Activated CD4-positive, alpha-beta T cell treated with anti-CD3 and anti-CD28 coated beads for 36 hours (primary cell): ENCODE measurements at regions not wholly inside any gene's neighbourhood (a gene's known extent, or its start where the extent isn't known, plus 50 kb on each side); places are given as distances from the start of the nearest gene placed in this dataset.

Experiments
- ATAC-seq: fragments of 200-7000 bp; cut with Tn5 transposase; one replicate; pipeline ENCODE4 v1.10.0; 2021; ENCODE audit warnings: mild to moderate bottlenecking, moderate library complexity
- CTCF ChIA-PET: fragments of 350-600 bp; sonication (Branson Sonifier 250); formaldehyde crosslinking; loops from one replicate; lab custom pipeline; 2021; ENCODE audit warnings: antibody characterized with exemption; lab: Charles Lee
- POLR2A ChIA-PET: fragments of 350-600 bp; sonication (Branson Sonifier 250); formaldehyde crosslinking; loops from one replicate; lab custom pipeline; 2021; ENCODE audit warnings: antibody characterized with exemption, inconsistent platforms; lab: Charles Lee
- DNase-seq: peaks from one replicate; pipeline ENCODE4 v3.0.0-alpha.2; 2020
- H3K27ac Mint-ChIP-seq: one replicate; pipeline ENCODE4 v1.8.0; 2021; ENCODE audit warnings: mixed read lengths
- H3K27me3 Mint-ChIP-seq: one replicate; pipeline ENCODE4 v1.8.0; 2021; ENCODE audit warnings: mixed read lengths
- H3K36me3 Mint-ChIP-seq: one replicate; pipeline ENCODE4 v1.8.0; 2021; ENCODE audit warnings: low read depth, mixed read lengths
- H3K4me1 Mint-ChIP-seq: one replicate; pipeline ENCODE4 v1.8.0; 2021; ENCODE audit warnings: mixed read lengths
- H3K4me3 Mint-ChIP-seq: one replicate; pipeline ENCODE4 v1.8.0; 2021; ENCODE audit warnings: mild to moderate bottlenecking, moderate library complexity, mixed read lengths
- H3K9me3 Mint-ChIP-seq: one replicate; pipeline ENCODE4 v1.8.0; 2021; ENCODE audit warnings: low read depth, mixed read lengths
- intact Hi-C, 2 experiments: fragments of 100-400 bp; cut with DNase I in 1 of 2; cut with micrococcal nuclease in 1 of 2; formaldehyde crosslinking; loops; one replicate each; pipeline versions ENCODE4 v1.14.2 to v1.15.1; 2022 to 2024; cut with DNase I, micrococcal nuclease

GRCh38 chr5:22986281-22986680, 133.1 kb upstream of the CDH12 start:
- H3K4me1 Mint-ChIP-seq: no peaks in the 10 kb centered on the region
- CTCF ChIA-PET: no interaction called here

GRCh38 chr5:22985446-22985845, 132.3 kb upstream of the CDH12 start:
- ATAC-seq (no peak), DNase-seq (no peak)
- H3K27ac Mint-ChIP-seq: no peak overlapping the region
- no peaks in the 10 kb centered on the region for H3K36me3 Mint-ChIP-seq
- H3K4me1 Mint-ChIP-seq: no peaks in the 10 kb centered on the region
- no peaks in the 10 kb centered on the region for H3K27me3 Mint-ChIP-seq
- ChIA-PET POLR2A (no interaction called here), CTCF (no interaction called here)
- H3K9me3 Mint-ChIP-seq: peaks cover 2% of the 10 kb centered on the region
- intact Hi-C loops: no loop called here
- no peak overlapping the region for H3K4me3 Mint-ChIP-seq

More at GRCh38 chr5:22986281-22986680, 133.1 kb upstream of the CDH12 start:
- no peak overlapping the region for H3K4me3 Mint-ChIP-seq
- intact Hi-C loops: no loop called here
- DNase-seq: no peak
- no peak for ATAC-seq
- no peaks in the 10 kb centered on the region for H3K27me3 Mint-ChIP-seq
- H3K27ac Mint-ChIP-seq: no peak overlapping the region
- POLR2A ChIA-PET: no interaction called here
- no peaks in the 10 kb centered on the region for H3K36me3 Mint-ChIP-seq
- peaks cover 2% of the 10 kb centered on the region for H3K9me3 Mint-ChIP-seq

- Mint-ChIP-seq H3K9me3 (peaks cover 6% of the 10 kb centered on the region), H3K4me1 (no peaks in the 10 kb centered on the region), H3K27me3 (no peaks in the 10 kb centered on the region), H3K27ac (no peak overlapping the region), H3K36me3 (no peaks in the 10 kb centered on the region), H3K4me3 (no peak overlapping the region)
- POLR2A ChIA-PET: no interaction called here
- intact Hi-C loops: no loop called here
- no peak for DNase-seq
- CTCF ChIA-PET: no interaction called here
- ATAC-seq: no peak
Measured at GRCh38 chr5:22970956-22971618, 117.9 kb upstream of the CDH12 start.

- ATAC-seq: no peak
- intact Hi-C loops: no loop called here
- POLR2A ChIA-PET: no interaction called here
Measured at GRCh38 chr5:22970491-22970890, 117.3 kb upstream of the CDH12 start.

GRCh38 chr5:22968386-22968785, 115.2 kb upstream of the CDH12 start:
- Mint-ChIP-seq H3K36me3 (no peaks in the 10 kb centered on the region), H3K27ac (no peak overlapping the region), H3K4me1 (no peaks in the 10 kb centered on the region), H3K9me3 (peaks cover 4% of the 10 kb centered on the region), H3K4me3 (no peak overlapping the region), H3K27me3 (no peaks in the 10 kb centered on the region)
- ChIA-PET CTCF (interaction anchor here (1.1 kb wide), 1 partner anchor 12 kb away, joined by 3 read pairs; no protein-coding TSS in a partner anchor), POLR2A (no interaction called here)
- intact Hi-C loops: no loop called here
- no peak for DNase-seq
- ATAC-seq: no peak

More at GRCh38 chr5:22970491-22970890, 117.3 kb upstream of the CDH12 start:
- no peaks in the 10 kb centered on the region for H3K4me1 Mint-ChIP-seq
- CTCF ChIA-PET: no interaction called here
- H3K9me3 Mint-ChIP-seq: peaks cover 6% of the 10 kb centered on the region
- H3K27me3 Mint-ChIP-seq: no peaks in the 10 kb centered on the region
- DNase-seq: no peak
- no peak overlapping the region for H3K4me3 Mint-ChIP-seq
- no peak overlapping the region for H3K27ac Mint-ChIP-seq
- no peaks in the 10 kb centered on the region for H3K36me3 Mint-ChIP-seq

GRCh38 chr5:22965960-22966359, 112.8 kb upstream of the CDH12 start:
- peaks cover 6% of the 10 kb centered on the region for H3K9me3 Mint-ChIP-seq
- intact Hi-C loops: no loop called here
- H3K27ac Mint-ChIP-seq: no peak overlapping the region
- POLR2A ChIA-PET: no interaction called here
- H3K4me3 Mint-ChIP-seq: no peak overlapping the region
- H3K36me3 Mint-ChIP-seq: no peaks in the 10 kb centered on the region
- no peaks in the 10 kb centered on the region for H3K27me3 Mint-ChIP-seq
- ATAC-seq (no peak), DNase-seq (no peak)
- CTCF ChIA-PET: no interaction called here
- H3K4me1 Mint-ChIP-seq: no peaks in the 10 kb centered on the region

GRCh38 chr5:22964632-22965031, 111.5 kb upstream of the CDH12 start:
- POLR2A ChIA-PET: no interaction called here
- CTCF ChIA-PET: no interaction called here
- H3K4me1 Mint-ChIP-seq: no peaks in the 10 kb centered on the region
- peaks cover 10% of the 10 kb centered on the region for H3K9me3 Mint-ChIP-seq
- no peak overlapping the region for H3K27ac Mint-ChIP-seq
- intact Hi-C loops: no loop called here
- ATAC-seq (no peak), DNase-seq (no peak)
- no peaks in the 10 kb centered on the region for H3K36me3 Mint-ChIP-seq
- no peaks in the 10 kb centered on the region for H3K27me3 Mint-ChIP-seq
- no peak overlapping the region for H3K4me3 Mint-ChIP-seq

- no peaks in the 10 kb centered on the region for H3K27me3 Mint-ChIP-seq
- no peak overlapping the region for H3K27ac Mint-ChIP-seq
- no peak for DNase-seq
- H3K4me3 Mint-ChIP-seq: no peak overlapping the region
- peaks cover 6% of the 10 kb centered on the region for H3K9me3 Mint-ChIP-seq
- intact Hi-C loops: no loop called here
- H3K4me1 Mint-ChIP-seq: no peaks in the 10 kb centered on the region
- H3K36me3 Mint-ChIP-seq: no peaks in the 10 kb centered on the region
- CTCF ChIA-PET: no interaction called here
- ATAC-seq: no peak
- POLR2A ChIA-PET: interaction anchor here (0.6 kb wide), 1 partner anchor 53 kb away, joined by 5 read pairs; no protein-coding TSS in a partner anchor
Measured at GRCh38 chr5:22958462-22959262, 105.5 kb upstream of the CDH12 start.

GRCh38 chr5:22947921-22948320, 94.8 kb upstream of the CDH12 start:
- DNase-seq (no peak), ATAC-seq (no peak)
- Mint-ChIP-seq H3K4me1 (no peaks in the 10 kb centered on the region), H3K27ac (no peak overlapping the region), H3K36me3 (no peaks in the 10 kb centered on the region), H3K9me3 (no peaks in the 10 kb centered on the region), H3K4me3 (no peak overlapping the region), H3K27me3 (no peaks in the 10 kb centered on the region)
- ChIA-PET POLR2A (no interaction called here), CTCF (no interaction called here)
- intact Hi-C loops: no loop called here

- H3K36me3 Mint-ChIP-seq: no peaks in the 10 kb centered on the region
- no peaks in the 10 kb centered on the region for H3K27me3 Mint-ChIP-seq
- intact Hi-C loops: no loop called here
- H3K4me1 Mint-ChIP-seq: no peaks in the 10 kb centered on the region
- DNase-seq (no peak), ATAC-seq (no peak)
- no peak overlapping the region for H3K27ac Mint-ChIP-seq
- ChIA-PET POLR2A (no interaction called here), CTCF (no interaction called here)
- peaks cover 8% of the 10 kb centered on the region for H3K9me3 Mint-ChIP-seq
- no peak overlapping the region for H3K4me3 Mint-ChIP-seq
Measured at GRCh38 chr5:22938362-22938761, 85.2 kb upstream of the CDH12 start.

GRCh38 chr5:22928821-22929482, 75.8 kb upstream of the CDH12 start:
- intact Hi-C loops: no loop called here
- Mint-ChIP-seq H3K4me3 (no peak overlapping the region), H3K27ac (no peak overlapping the region), H3K9me3 (peaks cover 17% of the 10 kb centered on the region), H3K27me3 (no peaks in the 10 kb centered on the region), H3K4me1 (no peaks in the 10 kb centered on the region), H3K36me3 (no peaks in the 10 kb centered on the region)
- ChIA-PET POLR2A (no interaction called here), CTCF (interaction anchor here (1.5 kb wide), 1 partner anchor 15 kb away, joined by 5 read pairs; no protein-coding TSS in a partner anchor)
- ATAC-seq (no peak), DNase-seq (no peak)
